ENCODE measurements at regions not wholly inside any gene's neighbourhood (a gene's known extent, or its start where the extent isn't known, plus 50 kb on each side); places are given as distances from the start of the nearest gene placed in this dataset.

DNA sequence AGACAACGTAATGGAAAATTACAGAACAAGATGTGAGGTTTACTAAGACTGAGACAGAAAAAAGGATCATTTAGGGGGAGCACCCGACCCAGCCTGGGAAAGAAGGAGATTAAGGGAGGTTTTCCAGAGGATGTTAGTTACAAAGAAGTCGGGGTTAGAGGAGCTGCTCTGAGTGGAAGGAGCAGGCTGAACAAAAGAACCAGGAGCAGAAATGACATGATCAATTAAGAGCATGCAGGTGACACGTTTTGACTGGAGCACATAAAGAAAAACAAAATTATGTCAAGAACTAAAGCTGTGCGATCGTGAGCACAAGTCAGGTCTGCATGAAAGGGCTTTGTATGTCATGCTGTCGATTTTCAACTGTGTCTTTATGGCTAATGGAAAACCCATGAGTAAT, 417.3 kb upstream of the MARCKS start:
- Histone ChIP-seq H4K20me1 (ENCODE audit: insufficient read depth, low read length) (no peaks in the 10 kb centered on the region), H2AFZ (ENCODE audit: low read length) (no peak overlapping the region), H3K4me1 (ENCODE audit: insufficient read depth, low read length, severe bottlenecking) (no peaks in the 10 kb centered on the region), H3K9ac (ENCODE audit: low read length) (no peak overlapping the region), H3K9me3 (ENCODE audit: low read length) (no peaks in the 10 kb centered on the region), H3K79me2 (ENCODE audit: insufficient read depth, low read length) (no peaks in the 10 kb centered on the region), H3K27ac (ENCODE audit: low read depth, low read length, poor library complexity, severe bottlenecking) (no peak overlapping the region), H3K9me2 (ENCODE audit: low read depth, low read length) (no peaks in the 10 kb centered on the region), H3K4me3 (ENCODE audit: low read depth, low read length, poor library complexity, severe bottlenecking) (no peak overlapping the region), H3F3A (ENCODE audit: insufficient read depth, low read length) (no peaks in the 10 kb centered on the region), H3K36me3 (ENCODE audit: insufficient read depth, low read length) (no peaks in the 10 kb centered on the region), H3K27me3 (ENCODE audit: insufficient read depth, low read length) (0 out of 2 replicates have a peak, but pooled peaks cover 4% of the 10 kb centered on the region), H3K4me2 (ENCODE audit: low read length) (no peak overlapping the region)
- TF ChIP-seq EZH2 (IDR thresholded peaks at IDR 0.05; ENCODE audit: borderline replicate concordance, low read length): no peak
- TF ChIP-seq, protein P1, sequence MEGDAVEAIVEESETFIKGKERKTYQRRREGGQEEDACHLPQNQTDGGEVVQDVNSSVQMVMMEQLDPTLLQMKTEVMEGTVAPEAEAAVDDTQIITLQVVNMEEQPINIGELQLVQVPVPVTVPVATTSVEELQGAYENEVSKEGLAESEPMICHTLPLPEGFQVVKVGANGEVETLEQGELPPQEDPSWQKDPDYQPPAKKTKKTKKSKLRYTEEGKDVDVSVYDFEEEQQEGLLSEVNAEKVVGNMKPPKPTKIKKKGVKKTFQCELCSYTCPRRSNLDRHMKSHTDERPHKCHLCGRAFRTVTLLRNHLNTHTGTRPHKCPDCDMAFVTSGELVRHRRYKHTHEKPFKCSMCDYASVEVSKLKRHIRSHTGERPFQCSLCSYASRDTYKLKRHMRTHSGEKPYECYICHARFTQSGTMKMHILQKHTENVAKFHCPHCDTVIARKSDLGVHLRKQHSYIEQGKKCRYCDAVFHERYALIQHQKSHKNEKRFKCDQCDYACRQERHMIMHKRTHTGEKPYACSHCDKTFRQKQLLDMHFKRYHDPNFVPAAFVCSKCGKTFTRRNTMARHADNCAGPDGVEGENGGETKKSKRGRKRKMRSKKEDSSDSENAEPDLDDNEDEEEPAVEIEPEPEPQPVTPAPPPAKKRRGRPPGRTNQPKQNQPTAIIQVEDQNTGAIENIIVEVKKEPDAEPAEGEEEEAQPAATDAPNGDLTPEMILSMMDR (IDR thresholded peaks at IDR 0.05; ENCODE audit: low read length): no peak

DNA sequence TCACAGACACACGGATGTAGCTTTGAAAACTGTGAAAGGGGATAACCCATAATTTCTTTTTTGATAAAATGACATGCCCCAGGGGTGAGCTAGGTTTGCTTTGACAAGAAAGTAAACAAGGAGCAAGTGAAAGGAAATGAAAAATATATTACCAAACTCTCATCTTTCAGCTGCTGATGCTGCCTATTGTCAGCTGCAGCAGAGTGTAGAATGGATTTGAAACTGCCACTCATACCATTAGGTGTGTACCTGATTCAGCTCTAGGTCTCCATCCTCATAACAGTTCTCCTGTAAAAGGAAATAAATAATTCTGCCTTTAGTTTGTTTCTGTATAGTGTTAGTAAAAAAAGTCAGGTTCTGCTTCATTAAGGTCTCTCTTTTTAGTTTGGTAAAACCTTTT, 415.1 kb upstream of the MARCKS start:
- H2AFZ ChIP-seq (ENCODE audit: low read length): no peak overlapping the region
- H3K36me3 ChIP-seq (ENCODE audit: insufficient read depth, low read length): no peaks in the 10 kb centered on the region
- no peak overlapping the region for H3K9ac ChIP-seq (ENCODE audit: low read length)
- H3K4me1 ChIP-seq (ENCODE audit: insufficient read depth, low read length, severe bottlenecking): no peaks in the 10 kb centered on the region
- H3K27ac ChIP-seq (ENCODE audit: low read depth, low read length, poor library complexity, severe bottlenecking): no peak overlapping the region
- no peak overlapping the region for H3K4me2 ChIP-seq (ENCODE audit: low read length)
- TF ChIP-seq EZH2 (IDR thresholded peaks at IDR 0.05; ENCODE audit: borderline replicate concordance, low read length): no peak
- TF ChIP-seq, protein P1 (IDR thresholded peaks at IDR 0.05; ENCODE audit: low read length): no peak
- no peaks in the 10 kb centered on the region for H3K9me2 ChIP-seq (ENCODE audit: low read depth, low read length)
- no peaks in the 10 kb centered on the region for H3K9me3 ChIP-seq (ENCODE audit: low read length)
- H3K79me2 ChIP-seq (ENCODE audit: insufficient read depth, low read length): no peaks in the 10 kb centered on the region
- no peaks in the 10 kb centered on the region for H3F3A ChIP-seq (ENCODE audit: insufficient read depth, low read length)
- H3K4me3 ChIP-seq (ENCODE audit: low read depth, low read length, poor library complexity, severe bottlenecking): no peak overlapping the region
- no peaks in the 10 kb centered on the region for H4K20me1 ChIP-seq (ENCODE audit: insufficient read depth, low read length)
- 0 out of 2 replicates have a peak, but pooled peaks cover 4% of the 10 kb centered on the region for H3K27me3 ChIP-seq (ENCODE audit: insufficient read depth, low read length)

- no peaks in the 10 kb centered on the region for H3F3A ChIP-seq (ENCODE audit: insufficient read depth, low read length)
- H3K4me3 ChIP-seq (ENCODE audit: low read depth, low read length, poor library complexity, severe bottlenecking): no peak overlapping the region
- no peak overlapping the region for H3K27ac ChIP-seq (ENCODE audit: low read depth, low read length, poor library complexity, severe bottlenecking)
- H3K79me2 ChIP-seq (ENCODE audit: insufficient read depth, low read length): no peaks in the 10 kb centered on the region
- 0 out of 2 replicates have a peak, but pooled peaks cover 4% of the 10 kb centered on the region for H3K27me3 ChIP-seq (ENCODE audit: insufficient read depth, low read length)
- no peak overlapping the region for H2AFZ ChIP-seq (ENCODE audit: low read length)
- no peak for TF ChIP-seq EZH2 (IDR thresholded peaks at IDR 0.05; ENCODE audit: borderline replicate concordance, low read length)
- H3K9ac ChIP-seq (ENCODE audit: low read length): no peak overlapping the region
- no peaks in the 10 kb centered on the region for H3K36me3 ChIP-seq (ENCODE audit: insufficient read depth, low read length)
- no peaks in the 10 kb centered on the region for H3K9me2 ChIP-seq (ENCODE audit: low read depth, low read length)
- H4K20me1 ChIP-seq (ENCODE audit: insufficient read depth, low read length): no peaks in the 10 kb centered on the region
- no peak overlapping the region for H3K4me2 ChIP-seq (ENCODE audit: low read length)
- H3K9me3 ChIP-seq (ENCODE audit: low read length): no peaks in the 10 kb centered on the region
- no peaks in the 10 kb centered on the region for H3K4me1 ChIP-seq (ENCODE audit: insufficient read depth, low read length, severe bottlenecking)
Observed at GRCh38 chr6:113445201-113445600, 411.9 kb upstream of the MARCKS start.

GRCh38 chr6:113447088-113447831, 409.9 kb upstream of the MARCKS start:
- Histone ChIP-seq H3K9me3 (ENCODE audit: low read length) (no peaks in the 10 kb centered on the region), H3K4me1 (ENCODE audit: insufficient read depth, low read length, severe bottlenecking) (no peaks in the 10 kb centered on the region), H3K9ac (ENCODE audit: low read length) (no peak overlapping the region), H4K20me1 (ENCODE audit: insufficient read depth, low read length) (no peaks in the 10 kb centered on the region), H3K4me2 (ENCODE audit: low read length) (no peak overlapping the region), H3K36me3 (ENCODE audit: insufficient read depth, low read length) (no peaks in the 10 kb centered on the region), H3K27ac (ENCODE audit: low read depth, low read length, poor library complexity, severe bottlenecking) (no peak overlapping the region), H3K4me3 (ENCODE audit: low read depth, low read length, poor library complexity, severe bottlenecking) (no peak overlapping the region), H3F3A (ENCODE audit: insufficient read depth, low read length) (no peaks in the 10 kb centered on the region), H3K79me2 (ENCODE audit: insufficient read depth, low read length) (no peaks in the 10 kb centered on the region), H3K9me2 (ENCODE audit: low read depth, low read length) (no peaks in the 10 kb centered on the region), H2AFZ (ENCODE audit: low read length) (no peak overlapping the region), H3K27me3 (ENCODE audit: insufficient read depth, low read length) (no peaks in the 10 kb centered on the region)
- TF ChIP-seq, protein P1 (IDR thresholded peaks at IDR 0.05; ENCODE audit: low read length): no peak
- no peak for TF ChIP-seq EZH2 (IDR thresholded peaks at IDR 0.05; ENCODE audit: borderline replicate concordance, low read length)
